ENCODE measurements at regions not wholly inside any gene's neighbourhood (a gene's known extent, or its start where the extent isn't known, plus 50 kb on each side); places are given as distances from the start of the nearest gene placed in this dataset.

DNA sequence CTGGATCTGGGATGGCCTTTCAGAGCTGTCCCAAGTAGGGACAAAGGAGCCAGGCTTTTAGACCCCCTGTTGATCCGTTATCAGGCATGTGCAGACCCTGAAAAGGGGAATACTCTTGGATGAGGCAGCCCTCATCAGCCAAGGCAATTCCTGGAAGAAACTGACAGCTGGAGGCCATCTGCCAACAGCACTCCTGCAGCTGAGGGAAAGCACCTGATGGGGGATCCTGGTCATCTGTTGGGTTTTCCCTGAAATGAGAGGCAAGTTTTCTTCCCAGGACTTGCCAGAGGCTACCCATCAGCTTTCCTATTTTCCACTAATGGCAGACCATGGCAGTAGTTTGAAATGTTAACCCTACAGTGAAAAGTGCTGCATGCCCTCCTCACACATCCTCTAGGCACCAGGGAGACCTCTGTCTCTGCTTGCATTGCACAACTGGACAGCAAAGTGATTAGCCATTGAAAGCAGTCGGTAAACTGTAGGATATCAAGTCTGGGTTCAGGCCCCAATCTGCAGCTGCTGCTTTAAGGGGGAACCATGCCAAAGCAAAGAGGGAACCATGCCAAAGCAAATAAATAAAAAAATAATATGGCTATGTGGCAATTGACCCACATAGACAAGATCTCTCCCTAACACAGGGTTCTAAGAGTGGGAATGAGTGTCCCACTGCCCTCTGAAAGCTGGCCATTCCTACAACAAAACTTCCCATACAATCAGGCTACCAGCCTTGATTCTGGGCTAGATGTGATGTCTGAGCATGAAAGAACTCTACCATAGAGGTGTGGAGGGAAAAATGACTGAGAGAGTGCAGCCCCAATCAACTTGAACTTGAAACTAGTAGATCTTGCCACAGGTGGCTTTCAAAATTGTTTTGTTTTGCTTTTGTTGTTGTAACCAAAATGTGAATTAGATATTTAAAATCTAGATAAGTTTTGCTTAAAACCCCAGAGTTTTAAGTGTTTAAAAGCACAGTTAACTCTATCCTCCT lies 232.0 kb upstream of the STT3B start:
- no peak overlapping the region for H3K4me3 ChIP-seq
- H3K36me3 ChIP-seq (replicated peaks; ENCODE audit: insufficient read depth, low read depth): no peaks in the 10 kb centered on the region
- no peak for DNase-seq (ENCODE audit: low spot score)
- H3K4me2 ChIP-seq: no peak overlapping the region
- no peaks in the 10 kb centered on the region for H3K9me3 ChIP-seq (ENCODE audit: low read depth)
- TF ChIP-seq EZH2phosphoT487 (IDR thresholded peaks at IDR 0.05; ENCODE audit: low read depth, severe bottlenecking, unreplicated experiment) (no peak), EZH2 (IDR thresholded peaks at IDR 0.05; ENCODE audit: borderline replicate concordance) (no peak)
- TF ChIP-seq, protein P1, sequence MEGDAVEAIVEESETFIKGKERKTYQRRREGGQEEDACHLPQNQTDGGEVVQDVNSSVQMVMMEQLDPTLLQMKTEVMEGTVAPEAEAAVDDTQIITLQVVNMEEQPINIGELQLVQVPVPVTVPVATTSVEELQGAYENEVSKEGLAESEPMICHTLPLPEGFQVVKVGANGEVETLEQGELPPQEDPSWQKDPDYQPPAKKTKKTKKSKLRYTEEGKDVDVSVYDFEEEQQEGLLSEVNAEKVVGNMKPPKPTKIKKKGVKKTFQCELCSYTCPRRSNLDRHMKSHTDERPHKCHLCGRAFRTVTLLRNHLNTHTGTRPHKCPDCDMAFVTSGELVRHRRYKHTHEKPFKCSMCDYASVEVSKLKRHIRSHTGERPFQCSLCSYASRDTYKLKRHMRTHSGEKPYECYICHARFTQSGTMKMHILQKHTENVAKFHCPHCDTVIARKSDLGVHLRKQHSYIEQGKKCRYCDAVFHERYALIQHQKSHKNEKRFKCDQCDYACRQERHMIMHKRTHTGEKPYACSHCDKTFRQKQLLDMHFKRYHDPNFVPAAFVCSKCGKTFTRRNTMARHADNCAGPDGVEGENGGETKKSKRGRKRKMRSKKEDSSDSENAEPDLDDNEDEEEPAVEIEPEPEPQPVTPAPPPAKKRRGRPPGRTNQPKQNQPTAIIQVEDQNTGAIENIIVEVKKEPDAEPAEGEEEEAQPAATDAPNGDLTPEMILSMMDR (IDR thresholded peaks at IDR 0.05; ENCODE audit: poor library complexity): no peak
- WGBS (ENCODE audit: low lambda C conversion rate, missing lambda C conversion rate): 85% methylated on average over 2 of the region's 2 CpGs
- no peaks in the 10 kb centered on the region for H3K9me2 ChIP-seq (replicated peaks; ENCODE audit: insufficient read depth)
- H4K20me1 ChIP-seq (ENCODE audit: insufficient read depth, poor library complexity, severe bottlenecking): no peaks in the 10 kb centered on the region
- H3K27ac ChIP-seq: no peak overlapping the region
- no peaks in the 10 kb centered on the region for H3K27me3 ChIP-seq
- H3K79me2 ChIP-seq: no peaks in the 10 kb centered on the region
- H3K4me1 ChIP-seq (ENCODE audit: insufficient read depth): no peaks in the 10 kb centered on the region
- no peak overlapping the region for H2AFZ ChIP-seq

DNA sequence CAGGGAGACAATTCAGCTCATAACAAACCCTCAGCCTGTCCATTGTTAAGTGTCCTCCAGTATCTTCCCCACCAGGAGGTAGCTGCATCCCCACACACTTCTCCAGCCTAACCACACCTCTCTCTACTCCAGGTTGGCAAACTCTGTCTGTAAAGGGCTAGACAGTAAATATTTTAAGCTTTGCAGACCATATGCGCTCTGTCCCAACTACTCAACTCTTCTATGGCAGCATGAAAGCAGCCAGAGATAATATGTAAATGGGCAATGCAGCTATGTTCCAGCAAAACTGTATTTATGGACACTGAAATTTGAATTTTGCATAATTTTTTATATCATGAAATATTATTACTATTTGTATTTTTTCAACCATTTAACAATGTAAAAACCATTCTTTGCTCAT lies 230.4 kb upstream of the STT3B start:
- H4K20me1 ChIP-seq (ENCODE audit: insufficient read depth, poor library complexity, severe bottlenecking): no peaks in the 10 kb centered on the region
- no peak for DNase-seq (ENCODE audit: low spot score)
- H3K9me3 ChIP-seq (ENCODE audit: low read depth): no peaks in the 10 kb centered on the region
- H3K4me2 ChIP-seq: no peak overlapping the region
- H3K27me3 ChIP-seq: no peaks in the 10 kb centered on the region
- no peak overlapping the region for H3K4me3 ChIP-seq
- 97% methylated on average over 1 of the region's 1 CpG for whole genome bisulfite sequencing (ENCODE audit: low lambda C conversion rate, missing lambda C conversion rate)
- no peaks in the 10 kb centered on the region for H3K9me2 ChIP-seq (replicated peaks; ENCODE audit: insufficient read depth)
- TF ChIP-seq, protein P1 (IDR thresholded peaks at IDR 0.05; ENCODE audit: poor library complexity): no peak
- TF ChIP-seq EZH2phosphoT487 (IDR thresholded peaks at IDR 0.05; ENCODE audit: low read depth, severe bottlenecking, unreplicated experiment) (no peak), EZH2 (IDR thresholded peaks at IDR 0.05; ENCODE audit: borderline replicate concordance) (no peak)
- no peaks in the 10 kb centered on the region for H3K36me3 ChIP-seq (replicated peaks; ENCODE audit: insufficient read depth, low read depth)
- H3K27ac ChIP-seq: no peak overlapping the region
- no peak overlapping the region for H2AFZ ChIP-seq
- H3K79me2 ChIP-seq: no peaks in the 10 kb centered on the region
- no peaks in the 10 kb centered on the region for H3K4me1 ChIP-seq (ENCODE audit: insufficient read depth)

DNA sequence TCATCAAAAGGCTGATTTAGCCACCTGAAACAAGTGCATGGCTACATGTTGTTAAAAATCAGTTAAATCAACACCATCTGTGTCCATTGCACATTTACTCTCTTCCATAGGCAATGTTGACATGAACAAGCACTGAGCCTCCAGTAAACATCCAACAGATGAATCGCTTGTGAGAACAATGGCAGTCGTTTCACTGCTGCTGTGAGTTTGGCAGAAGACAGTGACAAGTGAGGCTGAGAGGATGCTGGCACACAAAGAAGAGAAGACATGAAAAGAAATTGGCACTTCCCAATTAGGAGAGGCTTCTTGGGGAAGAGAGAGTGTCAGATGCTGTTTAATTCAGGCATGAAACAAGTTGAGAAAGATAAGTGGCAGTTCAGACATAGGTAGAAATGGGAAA lies 227.4 kb upstream of the STT3B start:
- H3K4me1 ChIP-seq (ENCODE audit: insufficient read depth): no peaks in the 10 kb centered on the region
- H3K27ac ChIP-seq: no peak overlapping the region
- H3K4me2 ChIP-seq: no peak overlapping the region
- H3K79me2 ChIP-seq: no peaks in the 10 kb centered on the region
- H3K9me2 ChIP-seq (replicated peaks; ENCODE audit: insufficient read depth): no peaks in the 10 kb centered on the region
- H3K27me3 ChIP-seq: no peaks in the 10 kb centered on the region
- no peak for DNase-seq (ENCODE audit: low spot score)
- WGBS (ENCODE audit: low lambda C conversion rate, missing lambda C conversion rate): 52% methylated on average over 2 of the region's 2 CpGs
- no peaks in the 10 kb centered on the region for H4K20me1 ChIP-seq (ENCODE audit: insufficient read depth, poor library complexity, severe bottlenecking)
- no peaks in the 10 kb centered on the region for H3K36me3 ChIP-seq (replicated peaks; ENCODE audit: insufficient read depth, low read depth)
- no peak for TF ChIP-seq EZH2 (IDR thresholded peaks at IDR 0.05; ENCODE audit: borderline replicate concordance)
- no peak for TF ChIP-seq EZH2phosphoT487 (IDR thresholded peaks at IDR 0.05; ENCODE audit: low read depth, severe bottlenecking, unreplicated experiment)
- TF ChIP-seq, protein P1 (IDR thresholded peaks at IDR 0.05; ENCODE audit: poor library complexity): no peak
- no peaks in the 10 kb centered on the region for H3K9me3 ChIP-seq (ENCODE audit: low read depth)
- H2AFZ ChIP-seq: no peak overlapping the region
- H3K4me3 ChIP-seq: no peak overlapping the region
